ENCODE measurements at regions not wholly inside any gene's neighbourhood (a gene's known extent, or its start where the extent isn't known, plus 50 kb on each side); places are given as distances from the start of the nearest gene placed in this dataset.

DNA sequence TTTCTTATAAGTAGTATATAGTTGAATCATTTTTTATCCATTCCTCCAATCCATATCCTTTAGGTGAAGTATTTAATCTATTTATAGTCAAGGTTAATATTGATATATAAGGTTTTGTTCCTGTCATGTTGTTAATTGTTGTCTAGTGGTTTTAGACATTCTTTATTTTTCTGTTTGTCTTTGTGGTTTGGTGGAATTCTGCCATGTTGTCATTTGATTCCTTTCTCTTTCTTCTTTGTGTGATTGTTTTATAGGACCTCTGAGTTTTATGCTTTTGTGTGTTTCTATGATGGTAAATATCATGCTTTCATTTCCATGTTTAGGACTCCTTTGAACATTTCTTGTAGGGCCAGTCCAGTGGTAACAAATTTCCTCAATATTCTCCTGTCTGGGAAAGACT, 450.3 kb upstream of the BTBD3 start:
- peaks cover 9% of the 10 kb centered on the region for H3K4me1 Mint-ChIP-seq (ENCODE audit: low read depth, unreplicated experiment)
- intact Hi-C loops (cut with micrococcal nuclease; ENCODE audit: unreplicated experiment): no loop called here
- CTCF ChIA-PET: no interaction called here
- DNase-seq: no peak
- H3K36me3 Mint-ChIP-seq (ENCODE audit: insufficient read depth, unreplicated experiment): no peaks in the 10 kb centered on the region
- no peak overlapping the region for H3K27ac Mint-ChIP-seq (ENCODE audit: unreplicated experiment)
- H3K27me3 Mint-ChIP-seq (ENCODE audit: unreplicated experiment): no peaks in the 10 kb centered on the region
- no peak overlapping the region for H3K4me3 Mint-ChIP-seq (ENCODE audit: low read depth, unreplicated experiment)
- TF ChIP-seq, protein P1, sequence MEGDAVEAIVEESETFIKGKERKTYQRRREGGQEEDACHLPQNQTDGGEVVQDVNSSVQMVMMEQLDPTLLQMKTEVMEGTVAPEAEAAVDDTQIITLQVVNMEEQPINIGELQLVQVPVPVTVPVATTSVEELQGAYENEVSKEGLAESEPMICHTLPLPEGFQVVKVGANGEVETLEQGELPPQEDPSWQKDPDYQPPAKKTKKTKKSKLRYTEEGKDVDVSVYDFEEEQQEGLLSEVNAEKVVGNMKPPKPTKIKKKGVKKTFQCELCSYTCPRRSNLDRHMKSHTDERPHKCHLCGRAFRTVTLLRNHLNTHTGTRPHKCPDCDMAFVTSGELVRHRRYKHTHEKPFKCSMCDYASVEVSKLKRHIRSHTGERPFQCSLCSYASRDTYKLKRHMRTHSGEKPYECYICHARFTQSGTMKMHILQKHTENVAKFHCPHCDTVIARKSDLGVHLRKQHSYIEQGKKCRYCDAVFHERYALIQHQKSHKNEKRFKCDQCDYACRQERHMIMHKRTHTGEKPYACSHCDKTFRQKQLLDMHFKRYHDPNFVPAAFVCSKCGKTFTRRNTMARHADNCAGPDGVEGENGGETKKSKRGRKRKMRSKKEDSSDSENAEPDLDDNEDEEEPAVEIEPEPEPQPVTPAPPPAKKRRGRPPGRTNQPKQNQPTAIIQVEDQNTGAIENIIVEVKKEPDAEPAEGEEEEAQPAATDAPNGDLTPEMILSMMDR (IDR thresholded peaks at IDR 0.05; ENCODE audit: unreplicated experiment): no peak
- no TSS peak for BruUV-seq (replicated peaks)
- H3K9me3 Mint-ChIP-seq (ENCODE audit: low read depth, unreplicated experiment): no peaks in the 10 kb centered on the region

DNA sequence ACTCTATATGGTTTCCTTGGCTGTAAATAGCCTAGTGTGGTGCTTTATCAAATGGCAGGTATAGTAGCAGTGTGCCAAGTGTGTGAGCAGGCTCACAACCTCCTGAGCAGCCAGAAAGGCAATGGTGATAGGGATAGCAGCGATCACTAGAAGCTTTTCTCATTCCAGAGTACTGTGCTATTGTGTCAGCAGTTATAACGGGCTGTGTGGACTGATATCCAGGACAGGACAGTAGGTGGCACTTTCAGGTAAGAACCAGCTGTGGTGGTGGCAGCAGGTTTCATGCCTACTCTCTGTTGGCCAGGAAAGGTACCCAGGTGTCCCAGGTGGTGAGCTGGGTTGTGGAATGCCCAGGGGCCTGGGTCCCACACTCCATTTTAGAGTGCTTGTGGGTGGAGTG, 448.8 kb upstream of the BTBD3 start:
- Mint-ChIP-seq H3K9me3 (ENCODE audit: low read depth, unreplicated experiment) (no peaks in the 10 kb centered on the region), H3K4me3 (ENCODE audit: low read depth, unreplicated experiment) (no peak overlapping the region), H3K27ac (ENCODE audit: unreplicated experiment) (no peak overlapping the region), H3K4me1 (ENCODE audit: low read depth, unreplicated experiment) (peaks cover 9% of the 10 kb centered on the region), H3K36me3 (ENCODE audit: insufficient read depth, unreplicated experiment) (no peaks in the 10 kb centered on the region), H3K27me3 (ENCODE audit: unreplicated experiment) (no peaks in the 10 kb centered on the region)
- CTCF ChIA-PET: no interaction called here
- no TSS peak for BruUV-seq (replicated peaks)
- TF ChIP-seq, protein P1 (IDR thresholded peaks at IDR 0.05; ENCODE audit: unreplicated experiment): no peak
- intact Hi-C loops (cut with micrococcal nuclease; ENCODE audit: unreplicated experiment): no loop called here
- DNase-seq: no peak

DNA sequence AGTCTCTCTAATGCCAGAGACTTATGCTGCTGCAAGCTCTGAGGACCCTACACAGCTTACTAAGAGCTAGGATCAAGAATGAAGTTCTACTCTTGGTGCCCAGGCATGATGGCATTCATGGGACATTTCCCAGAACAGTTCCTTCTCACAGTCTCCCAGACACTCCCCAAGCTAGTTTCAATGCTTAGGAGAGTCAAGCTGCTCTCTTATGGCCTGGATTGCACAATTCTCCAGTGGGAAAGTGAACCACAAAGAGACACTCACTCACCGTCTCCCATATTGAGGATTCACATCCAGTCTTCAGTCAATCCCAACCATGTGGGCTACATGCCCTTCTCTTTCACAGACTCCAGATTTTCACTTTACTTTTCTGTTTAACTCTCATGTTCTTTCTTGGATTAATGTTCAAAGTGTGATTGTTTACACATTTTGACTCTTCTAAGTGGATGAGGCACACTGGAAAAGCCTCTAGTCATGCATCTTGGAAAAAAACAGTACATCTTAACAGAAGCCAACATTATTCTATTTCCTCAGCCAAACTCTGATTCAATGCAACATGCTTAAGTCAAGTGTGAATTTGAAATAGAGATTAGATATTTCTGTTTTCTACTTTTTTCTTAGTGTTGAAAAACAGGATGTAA, 447.8 kb upstream of the BTBD3 start:
- TF ChIP-seq, protein P1 (IDR thresholded peaks at IDR 0.05; ENCODE audit: unreplicated experiment): no peak
- intact Hi-C loops (cut with micrococcal nuclease; ENCODE audit: unreplicated experiment): no loop called here
- H3K27ac Mint-ChIP-seq (ENCODE audit: unreplicated experiment): no peak overlapping the region
- H3K36me3 Mint-ChIP-seq (ENCODE audit: insufficient read depth, unreplicated experiment): no peaks in the 10 kb centered on the region
- H3K4me3 Mint-ChIP-seq (ENCODE audit: low read depth, unreplicated experiment): no peak overlapping the region
- H3K4me1 Mint-ChIP-seq (ENCODE audit: low read depth, unreplicated experiment): peaks cover 9% of the 10 kb centered on the region
- no peaks in the 10 kb centered on the region for H3K9me3 Mint-ChIP-seq (ENCODE audit: low read depth, unreplicated experiment)
- CTCF ChIA-PET: no interaction called here
- no TSS peak for BruUV-seq (replicated peaks)
- DNase-seq: no peak
- no peaks in the 10 kb centered on the region for H3K27me3 Mint-ChIP-seq (ENCODE audit: unreplicated experiment)

DNA sequence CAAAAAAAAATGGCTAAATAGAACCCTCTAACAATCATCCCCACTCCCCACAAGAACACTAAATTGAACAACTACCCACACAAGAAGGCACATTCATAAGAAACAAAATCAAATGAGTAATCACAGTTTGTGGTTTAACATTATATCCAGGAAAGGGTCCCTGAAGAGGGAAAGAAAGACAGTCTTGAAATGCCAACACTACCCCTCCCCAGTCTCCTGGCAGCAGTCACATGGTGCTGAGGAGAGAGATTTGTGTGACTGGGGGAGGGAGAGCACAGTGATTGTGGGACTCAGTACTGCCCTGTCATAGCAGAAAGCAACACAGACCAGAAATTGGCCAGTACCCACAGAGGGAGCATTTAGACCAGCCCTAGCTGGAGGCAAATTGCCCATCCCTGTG, 443.7 kb upstream of the BTBD3 start:
- TF ChIP-seq, protein P1 (IDR thresholded peaks at IDR 0.05; ENCODE audit: unreplicated experiment): no peak
- H3K27ac Mint-ChIP-seq (ENCODE audit: unreplicated experiment): no peak overlapping the region
- CTCF ChIA-PET: no interaction called here
- no TSS peak for BruUV-seq (replicated peaks)
- DNase-seq: no peak
- no peaks in the 10 kb centered on the region for H3K27me3 Mint-ChIP-seq (ENCODE audit: unreplicated experiment)
- H3K36me3 Mint-ChIP-seq (ENCODE audit: insufficient read depth, unreplicated experiment): no peaks in the 10 kb centered on the region
- intact Hi-C loops (cut with micrococcal nuclease; ENCODE audit: unreplicated experiment): no loop called here
- no peak overlapping the region for H3K4me3 Mint-ChIP-seq (ENCODE audit: low read depth, unreplicated experiment)
- H3K9me3 Mint-ChIP-seq (ENCODE audit: low read depth, unreplicated experiment): peaks cover 10% of the 10 kb centered on the region
- H3K4me1 Mint-ChIP-seq (ENCODE audit: low read depth, unreplicated experiment): no peaks in the 10 kb centered on the region

Data from Calu3 (cell line).